Retina (tissue), 1 donor: ENCODE measurements at regions not wholly inside any gene's neighbourhood (a gene's known extent, or its start where the extent isn't known, plus 50 kb on each side); places are given as distances from the start of the nearest gene placed in this dataset.
"Not testable (repeated sequence)": the region's sequence is repeated elsewhere in the genome, so short reads cannot be mapped to it uniquely, and the experiment has no call there.

ENCODE experiments used
- DNase-seq: peaks from one replicate; pipeline ENCODE4 v3.0.0-alpha.2; 2016

DNA sequence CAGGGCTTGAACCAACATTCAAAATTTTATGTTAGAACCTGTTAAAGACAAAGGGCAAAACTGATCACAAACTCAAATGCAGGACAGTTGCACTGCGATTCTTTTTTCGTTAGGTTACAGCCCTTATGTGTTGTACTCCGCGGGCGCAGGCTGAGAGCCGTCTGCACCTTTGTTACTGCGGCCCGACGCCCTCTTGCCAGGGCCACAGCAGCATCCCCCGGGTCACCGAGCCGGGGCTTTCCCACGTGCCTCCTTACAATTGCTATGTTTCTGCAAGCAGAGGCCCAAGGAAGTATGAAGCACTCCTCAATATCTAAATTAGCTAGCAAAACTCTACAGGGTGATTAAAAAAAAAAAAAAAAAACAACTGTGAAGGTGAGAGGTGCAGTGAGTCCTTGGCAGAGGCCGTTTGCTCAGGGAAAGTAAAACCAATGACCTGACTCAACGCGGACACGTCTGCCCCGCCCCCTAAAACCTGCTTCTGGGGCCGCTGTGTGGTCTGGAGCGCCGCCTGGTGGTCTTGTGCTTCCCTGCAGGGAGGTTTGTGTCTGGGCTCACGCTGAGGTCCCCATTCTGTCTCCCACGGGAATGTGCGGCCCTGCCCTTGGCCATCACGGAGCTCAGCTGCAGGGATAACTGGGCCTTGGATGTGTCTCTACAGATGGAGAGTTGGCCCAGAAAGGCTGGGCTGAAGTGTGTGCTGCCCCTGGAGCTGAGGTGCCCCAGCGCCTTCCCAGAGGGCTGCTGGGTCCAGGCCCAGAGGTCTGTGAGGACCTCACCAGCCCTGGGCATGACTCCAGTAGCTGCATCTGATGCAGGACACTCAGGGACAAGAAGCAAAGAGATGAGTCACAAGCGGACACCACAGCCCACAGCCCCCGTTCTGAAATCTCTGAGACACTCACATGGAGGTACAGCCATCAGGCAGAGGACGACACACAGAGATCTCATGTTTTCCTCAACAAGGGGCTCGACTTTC lies 418.5 kb downstream of the TMEM121 start:
- DNase-seq: no peak

- no peak for DNase-seq
These were observed 419.5 kb downstream of the TMEM121 start for GRCh38 chr14:105945896-105946295.

DNA sequence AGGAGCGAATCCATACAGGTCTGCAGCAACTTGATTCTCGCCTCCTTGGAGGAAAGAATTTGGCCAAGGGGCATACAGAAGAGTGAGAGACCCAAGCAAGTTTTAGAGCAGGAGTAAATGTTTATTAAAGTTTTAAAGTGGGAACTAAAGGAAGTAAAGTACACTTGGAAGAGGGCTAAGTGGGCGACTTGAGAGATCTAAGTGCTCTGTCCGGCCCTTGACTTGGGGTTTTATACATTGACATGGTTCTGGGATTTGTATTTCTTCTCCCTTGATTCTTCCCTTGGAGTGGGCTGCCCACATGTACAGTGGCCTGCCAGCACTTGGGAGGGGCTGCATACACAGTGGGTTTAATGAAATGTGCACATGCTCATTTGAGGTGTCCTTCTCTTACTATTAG lies 421.2 kb downstream of the TMEM121 start:
- DNase-seq: no peak

DNA sequence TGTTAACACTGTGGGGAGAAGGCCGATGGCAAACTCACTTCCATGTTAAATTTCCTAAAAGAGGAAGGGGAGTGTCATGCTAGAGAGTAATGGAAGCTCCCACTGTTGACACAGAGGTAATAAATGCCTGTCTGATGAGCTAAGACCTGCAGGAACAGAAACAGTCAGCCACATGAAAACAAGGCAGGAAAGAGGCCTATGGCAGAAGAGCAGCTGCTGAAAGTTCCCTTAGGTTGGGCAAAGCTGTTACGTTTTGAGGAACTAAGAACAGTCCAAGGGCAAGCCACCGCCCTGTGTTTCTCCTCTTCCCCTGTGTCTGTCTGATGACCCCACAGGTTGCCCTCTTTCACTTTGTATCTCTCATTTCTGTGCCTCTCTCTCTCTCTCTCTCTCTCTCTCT lies 422.6 kb downstream of the TMEM121 start:
- DNase-seq: not testable (repeated sequence)

DNA sequence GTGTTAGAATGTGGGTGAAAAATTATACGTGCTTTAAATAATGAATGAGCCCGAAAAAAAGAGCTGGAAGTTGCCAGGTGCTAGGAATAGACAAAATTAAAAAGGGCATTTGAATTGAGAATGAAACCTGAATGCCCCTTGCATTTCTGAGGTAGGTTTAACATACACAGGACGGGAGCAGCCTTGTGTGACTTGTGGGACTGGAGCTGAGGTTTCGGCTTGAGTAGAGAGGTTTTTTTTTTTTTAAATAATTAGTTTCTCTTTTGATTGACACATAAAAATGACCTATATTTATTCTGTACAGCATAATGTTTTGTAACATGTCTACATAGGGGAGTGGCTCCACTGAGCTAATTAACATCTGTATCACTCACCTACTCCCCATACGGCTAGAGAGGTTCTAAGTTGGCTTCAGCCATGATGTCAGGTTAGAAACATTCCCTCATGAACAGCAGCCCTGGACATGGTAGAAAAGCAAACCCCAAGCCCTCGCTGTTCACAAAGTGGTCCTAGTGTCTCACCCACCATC lies 424.0 kb downstream of the TMEM121 start:
- not testable (repeated sequence) for DNase-seq

DNA sequence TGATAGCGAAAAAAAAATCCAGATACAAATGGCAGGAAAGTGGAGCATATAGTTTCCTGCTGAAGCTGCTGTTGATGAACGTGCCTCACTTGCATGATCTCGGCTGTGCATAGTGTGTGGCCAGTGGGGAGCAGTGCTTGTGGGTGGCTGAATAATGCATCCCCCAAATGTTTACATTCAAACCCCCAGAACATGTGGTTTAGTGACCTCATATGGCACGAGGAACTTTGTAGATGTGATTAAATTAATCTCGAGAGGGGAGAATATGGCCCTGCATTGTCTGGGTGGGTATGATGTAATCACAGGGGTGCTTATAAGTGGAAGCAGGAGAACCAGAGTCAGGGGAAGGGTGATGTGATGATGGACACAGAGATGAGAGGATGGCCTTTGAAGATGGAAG lies 425.0 kb downstream of the TMEM121 start:
- DNase-seq: no peak

DNA sequence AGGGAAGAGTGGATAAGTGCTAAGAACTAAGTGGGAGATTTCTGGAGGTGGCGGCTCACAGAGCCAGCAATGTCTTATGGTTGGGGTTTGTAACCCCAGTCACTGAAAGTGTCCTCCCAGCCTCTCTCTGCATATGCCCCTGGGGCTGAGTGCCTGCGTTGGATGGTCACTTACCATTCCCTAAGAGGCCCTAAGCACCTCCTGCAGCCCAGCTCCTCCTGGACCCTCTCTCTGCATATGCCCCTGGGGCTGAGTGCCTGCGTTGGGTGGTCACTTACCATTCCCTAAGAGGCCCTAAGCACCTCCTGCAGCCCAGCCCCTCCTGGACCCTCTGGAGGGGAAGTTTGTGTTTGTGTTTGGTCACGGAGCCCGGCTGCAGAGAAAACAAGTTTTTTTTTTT lies 425.8 kb downstream of the TMEM121 start:
- no peak for DNase-seq

- no peak for DNase-seq
These were observed 426.4 kb downstream of the TMEM121 start for GRCh38 chr14:105952826-105953225.

GRCh38 chr14:105961625-105962024 lies 435.2 kb downstream of the TMEM121 start:
- not testable (repeated sequence) for DNase-seq

- no peak for DNase-seq
These were observed 436.1 kb downstream of the TMEM121 start for GRCh38 chr14:105962532-105962931.

DNA sequence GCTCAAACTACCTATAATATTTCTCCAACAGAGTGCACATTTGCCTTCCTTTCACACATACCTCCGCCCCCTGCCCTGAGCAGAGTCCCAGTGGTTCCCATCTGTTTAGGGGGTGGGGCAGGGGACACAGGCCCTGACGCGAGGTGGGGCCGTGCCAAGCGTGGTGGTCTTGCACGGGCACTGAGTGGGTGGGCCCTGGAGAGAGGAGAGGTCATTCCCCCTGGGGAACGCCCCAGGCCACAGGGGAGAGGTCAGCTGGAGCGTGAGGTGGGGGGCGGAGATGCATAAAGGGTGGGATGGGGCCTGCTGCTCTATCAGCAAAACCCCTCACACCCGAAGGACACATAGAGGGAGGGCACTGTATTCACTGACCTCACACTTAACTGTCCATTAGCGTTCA lies 441.9 kb downstream of the TMEM121 start:
- DNase-seq: no peak

DNA sequence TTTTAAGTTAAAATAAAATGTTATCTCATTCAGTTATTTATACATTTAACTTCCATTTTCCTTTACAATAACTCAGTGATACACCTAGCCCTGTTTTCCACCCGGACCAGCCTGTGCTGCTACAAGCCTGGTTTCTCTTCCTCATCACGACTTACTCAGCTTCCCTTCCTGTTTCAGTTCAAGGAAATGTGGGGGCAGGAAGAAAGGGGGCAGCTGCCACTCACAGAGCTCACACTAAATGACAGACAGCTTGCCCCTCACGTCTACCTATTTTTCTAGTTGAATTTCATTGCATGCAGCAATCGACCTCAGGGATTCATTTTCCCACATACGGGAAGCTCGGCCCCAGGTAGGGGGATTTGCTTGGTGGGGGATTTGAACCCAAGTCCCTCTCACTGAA lies 442.6 kb downstream of the TMEM121 start:
- not testable (repeated sequence) for DNase-seq

DNA sequence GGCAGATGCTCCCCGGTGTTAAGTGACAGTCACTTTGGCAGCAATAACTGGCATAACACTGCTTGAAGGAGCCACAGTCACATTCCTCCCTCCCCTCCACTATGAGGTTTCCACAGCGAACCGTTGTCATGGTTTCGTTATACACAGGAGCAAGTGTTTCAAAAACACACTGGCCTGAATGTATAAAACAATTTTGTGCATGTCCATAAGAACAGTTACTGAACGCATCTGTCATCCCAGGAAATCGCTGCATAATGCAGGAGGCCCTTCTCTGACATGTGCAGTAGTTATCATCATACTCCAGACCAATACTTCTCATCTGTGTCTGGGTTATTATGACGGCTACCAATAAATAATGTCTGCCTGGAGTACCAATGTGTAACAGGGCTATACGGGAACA lies 444.4 kb downstream of the TMEM121 start:
- not testable (repeated sequence) for DNase-seq

DNA sequence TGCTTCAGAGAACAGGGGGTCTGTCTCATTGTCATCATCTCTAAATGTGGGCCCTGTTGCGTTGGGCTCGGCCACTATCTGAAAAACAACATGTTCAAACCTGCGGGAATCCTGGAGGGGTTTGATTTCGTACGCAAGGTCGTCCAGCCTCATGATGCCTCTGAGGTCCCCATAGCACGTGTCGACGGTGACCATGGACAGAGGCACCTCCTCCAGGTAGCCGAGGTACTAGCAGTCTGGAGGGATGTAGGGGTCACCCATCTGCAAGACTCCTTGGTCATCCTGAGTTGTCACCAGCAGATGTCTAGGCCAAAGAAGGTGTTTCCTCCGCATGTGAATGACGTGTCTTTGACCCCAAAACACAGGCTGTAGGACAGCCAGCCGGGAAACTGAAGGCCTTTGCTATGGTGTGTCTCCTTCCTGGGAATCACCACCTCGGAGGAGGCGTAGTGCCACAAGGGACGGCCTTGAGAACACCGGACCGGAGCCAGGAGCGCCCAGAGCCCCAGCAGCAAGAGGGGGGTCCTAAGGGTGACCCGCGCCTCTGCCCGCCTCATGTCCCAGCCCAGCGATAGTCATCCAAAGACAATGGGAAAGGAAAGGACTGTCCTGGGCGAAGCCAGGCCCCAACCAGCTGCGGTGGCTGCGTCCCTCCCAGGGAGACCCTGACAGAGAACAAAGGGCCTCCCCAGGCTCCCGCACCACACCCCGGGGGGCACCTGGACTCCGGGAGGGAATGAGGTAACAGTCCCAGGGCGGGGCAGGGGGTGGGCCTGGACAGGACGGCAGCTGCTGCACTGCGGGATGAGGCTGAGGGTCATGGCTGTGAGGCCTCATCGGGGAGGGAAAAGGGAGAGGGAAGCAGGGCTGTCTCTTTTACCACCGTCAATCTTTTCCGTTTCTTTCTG lies 445.5 kb downstream of the TMEM121 start:
- DNase-seq: no peak

DNA sequence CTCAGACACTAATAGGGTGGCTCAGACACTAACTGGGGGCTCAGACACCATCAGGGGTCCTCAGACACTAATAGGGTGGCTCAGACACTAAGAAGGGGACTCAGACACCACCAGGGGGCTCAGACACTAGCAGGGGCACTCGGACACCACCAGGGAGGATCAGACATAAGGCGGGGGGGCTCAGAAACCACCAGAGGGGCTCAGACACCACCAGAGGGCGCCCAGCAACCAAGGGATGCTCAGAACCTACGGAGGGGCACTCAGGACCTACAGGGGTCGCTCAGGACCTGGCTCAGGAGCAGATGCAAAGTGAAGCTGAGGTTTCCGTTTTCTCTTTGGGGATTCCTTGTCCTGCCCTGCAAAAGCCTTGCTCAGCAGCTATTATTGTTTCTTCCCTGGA lies 448.5 kb downstream of the TMEM121 start:
- DNase-seq: no peak

GRCh38 chr14:105978618-105979295 lies 452.4 kb downstream of the TMEM121 start:
- no peak for DNase-seq

DNA sequence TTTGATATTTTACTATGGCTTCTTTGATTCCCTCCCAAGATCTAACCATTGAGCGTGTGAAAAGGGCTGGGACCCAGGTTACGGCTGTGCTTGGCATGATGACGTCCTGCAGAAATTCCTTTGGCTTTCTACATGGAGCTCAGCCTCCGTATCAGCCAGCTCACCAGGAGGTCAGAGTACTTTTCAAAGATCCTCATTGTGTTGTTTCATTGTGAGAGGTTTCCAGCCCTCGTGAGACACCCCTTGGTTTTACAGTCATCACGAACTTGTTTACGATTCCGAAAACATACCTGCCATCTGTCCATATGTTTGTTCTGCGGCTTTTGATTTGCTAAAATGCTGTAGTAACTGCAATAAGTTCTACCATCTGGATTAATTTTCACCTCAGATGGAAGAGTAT lies 453.1 kb downstream of the TMEM121 start:
- DNase-seq: no peak

- DNase-seq: no peak
These were observed 453.8 kb downstream of the TMEM121 start for GRCh38 chr14:105980224-105980623.

GRCh38 chr14:105981517-105982302 lies 455.3 kb downstream of the TMEM121 start:
- DNase-seq: not testable (repeated sequence)

DNA sequence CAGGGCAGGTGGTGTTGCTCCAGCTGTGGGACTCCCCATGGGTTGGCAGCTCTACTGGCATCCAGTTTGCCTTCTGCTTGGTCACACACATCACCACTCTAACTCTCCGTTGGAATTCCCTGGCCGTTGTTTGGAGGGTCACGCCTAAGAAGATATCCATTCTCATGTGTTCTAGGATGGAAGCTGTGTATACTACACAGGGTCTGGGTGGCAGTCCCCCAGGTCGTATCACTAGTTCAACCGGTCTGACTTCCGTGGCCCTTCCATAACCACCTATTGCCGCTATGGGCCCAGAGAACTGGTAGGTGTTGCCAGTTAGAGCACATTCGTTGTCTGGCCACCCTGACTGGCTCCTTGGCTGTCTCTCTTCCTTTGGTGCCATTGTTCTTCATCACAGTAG lies 456.3 kb downstream of the TMEM121 start:
- DNase-seq: no peak

DNA sequence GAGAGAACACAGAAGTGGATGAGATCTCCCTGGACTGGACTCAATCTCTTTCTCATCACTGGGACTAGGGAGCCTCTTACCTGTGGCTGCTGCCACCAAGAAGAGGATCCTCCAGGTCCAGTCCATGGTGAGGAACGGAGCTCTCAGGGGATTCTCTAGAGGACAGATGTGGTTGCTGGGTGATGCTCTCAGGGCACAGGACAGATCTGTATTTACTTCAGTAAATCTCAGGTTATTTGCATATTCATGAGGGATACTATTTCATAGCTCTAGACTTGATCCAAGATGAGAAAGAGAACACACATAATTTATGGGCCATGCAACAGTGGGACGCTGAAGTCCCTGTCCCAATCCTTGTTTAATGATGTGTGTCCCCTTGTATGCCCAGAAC lies 460.5 kb downstream of the TMEM121 start:
- DNase-seq: no peak

- DNase-seq: no peak
These were observed 461.2 kb downstream of the TMEM121 start for GRCh38 chr14:105987563-105987962.
